Smooth muscle cell (in vitro differentiated cells): ENCODE measurements at regions not wholly inside any gene's neighbourhood (a gene's known extent, or its start where the extent isn't known, plus 50 kb on each side); places are given as distances from the start of the nearest gene placed in this dataset.

Experiments
- DNase-seq: peaks from one replicate; lab custom pipeline; 2025; ENCODE audit not compliant: unreplicated experiment; lab: John Stamatoyannopoulos, UW
- H2AFZ ChIP-seq: fragments of 200-600 bp; sonication (generic); 2 replicates; pipeline ENCODE4 v1.6.0; 2016; ENCODE audit warnings: antibody characterized with exemption, low read depth, mild to moderate bottlenecking
- H3F3A ChIP-seq: fragments of 200-600 bp; sonication (generic); 2 replicates; pipeline ENCODE4 v1.6.0; 2017; ENCODE audit warnings: antibody characterized with exemption, low read depth
- H3K27ac ChIP-seq: fragments of 200-600 bp; sonication (generic); 2 replicates; pipeline ENCODE4 v1.5.1; 2016; ENCODE audit warnings: low read depth, mild to moderate bottlenecking
- H3K27me3 ChIP-seq: fragments of 200-600 bp; sonication (generic); 2 replicates; pipeline ENCODE4 v1.6.1; 2016; ENCODE audit warnings: low read depth, mild to moderate bottlenecking
- H3K36me3 ChIP-seq: fragments of 200-600 bp; sonication (generic); 2 replicates; pipeline ENCODE4 v1.5.1; 2016; ENCODE audit warnings: low read depth
- H3K4me1 ChIP-seq: fragments of 200-600 bp; sonication (generic); 2 replicates; pipeline ENCODE4 v1.5.1; 2016; ENCODE audit warnings: low read depth
- H3K4me2 ChIP-seq: fragments of 200-600 bp; sonication (generic); 2 replicates; pipeline ENCODE4 v1.6.0; 2016; ENCODE audit warnings: mild to moderate bottlenecking
- H3K4me3 ChIP-seq: fragments of 200-600 bp; sonication (generic); 2 replicates; pipeline ENCODE4 v1.5.1; 2016; ENCODE audit warnings: mild to moderate bottlenecking
- H3K79me2 ChIP-seq: fragments of 200-600 bp; sonication (generic); 2 replicates; pipeline ENCODE4 v1.6.0; 2016; ENCODE audit warnings: low read depth, mild to moderate bottlenecking
- H3K9ac ChIP-seq: fragments of 200-600 bp; sonication (generic); 2 replicates; pipeline ENCODE4 v1.6.0; 2016; ENCODE audit warnings: low read depth
- H3K9me3 ChIP-seq: fragments of 200-600 bp; sonication (generic); replicated peaks from 2 replicates; pipeline ENCODE4 v1.5.1; 2016; ENCODE audit warnings: low read depth
- H4K20me1 ChIP-seq: fragments of 200-600 bp; sonication (generic); 2 replicates; pipeline ENCODE4 v1.6.0; 2016; ENCODE audit warnings: low read depth
- CTCF ChIP-seq: fragments of 200-600 bp; sonication (generic); IDR thresholded peaks from 2 replicates; pipeline ENCODE4 v1.5.1; 2017; ENCODE audit warnings: borderline replicate concordance, mild to moderate bottlenecking, antibody characterized with exemption; ENCODE audit not compliant: insufficient read depth, poor library complexity, severe bottlenecking
- WGBS: methylation state at CpG from one replicate; pipeline ENCODE4 v1.1.7; 2016; ENCODE audit warnings: low lambda C conversion rate; 5-methylcytosine and 5-hydroxymethylcytosine counted together

DNA sequence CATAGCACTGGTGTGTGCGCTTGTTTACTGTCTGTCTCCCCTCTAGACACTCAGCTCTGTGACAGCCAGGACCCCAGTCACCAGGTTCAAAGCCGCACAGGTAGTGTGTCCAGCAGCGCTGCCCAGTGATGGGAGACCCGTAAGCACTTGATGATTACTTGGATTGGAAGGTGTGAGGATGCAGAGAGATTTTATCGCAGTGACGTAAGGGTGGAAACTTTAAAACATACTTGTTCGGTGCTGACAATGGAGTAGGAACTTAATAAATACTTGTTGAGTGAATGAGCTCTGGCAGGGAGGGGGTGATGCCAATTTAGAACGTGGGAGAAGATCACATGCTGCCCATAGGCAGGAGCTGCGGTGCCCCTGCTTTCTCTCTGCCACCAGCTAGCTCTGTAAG is 99.2 kb upstream of the PITX1 start:
- no peaks in the 10 kb centered on the region for H3K79me2 ChIP-seq
- no peak overlapping the region for H3K4me2 ChIP-seq
- no peaks in the 10 kb centered on the region for H3K36me3 ChIP-seq
- H3K4me1 ChIP-seq, result no peaks in the 10 kb centered on the region
- no peaks in the 10 kb centered on the region for H4K20me1 ChIP-seq
- H3K9ac ChIP-seq, result no peak overlapping the region
- no peak overlapping the region for H3K4me3 ChIP-seq
- no peak for TF ChIP-seq CTCF
- no peaks in the 10 kb centered on the region for H3K27me3 ChIP-seq
- H3K27ac ChIP-seq, result no peak overlapping the region
- no peaks in the 10 kb centered on the region for H3K9me3 ChIP-seq
- DNase-seq, result no peak
- H3F3A ChIP-seq, result no peaks in the 10 kb centered on the region
- H2AFZ ChIP-seq, result no peak overlapping the region
- 90% methylated on average over 9 of the region's 9 CpGs for WGBS

GRCh38 chr5:135131801-135132680 is 98.0 kb upstream of the PITX1 start:
- Histone ChIP-seq H4K20me1 (no peaks in the 10 kb centered on the region), H3K4me1 (no peaks in the 10 kb centered on the region), H3K27me3 (no peaks in the 10 kb centered on the region), H2AFZ (no peak overlapping the region), H3K36me3 (no peaks in the 10 kb centered on the region), H3K4me3 (no peak overlapping the region), H3K9ac (no peak overlapping the region), H3F3A (no peaks in the 10 kb centered on the region), H3K27ac (no peak overlapping the region), H3K9me3 (no peaks in the 10 kb centered on the region), H3K4me2 (no peak overlapping the region), H3K79me2 (no peaks in the 10 kb centered on the region)
- WGBS, result 91% methylated on average over 12 of the region's 12 CpGs
- no peak for DNase-seq
- no peak for TF ChIP-seq CTCF

DNA sequence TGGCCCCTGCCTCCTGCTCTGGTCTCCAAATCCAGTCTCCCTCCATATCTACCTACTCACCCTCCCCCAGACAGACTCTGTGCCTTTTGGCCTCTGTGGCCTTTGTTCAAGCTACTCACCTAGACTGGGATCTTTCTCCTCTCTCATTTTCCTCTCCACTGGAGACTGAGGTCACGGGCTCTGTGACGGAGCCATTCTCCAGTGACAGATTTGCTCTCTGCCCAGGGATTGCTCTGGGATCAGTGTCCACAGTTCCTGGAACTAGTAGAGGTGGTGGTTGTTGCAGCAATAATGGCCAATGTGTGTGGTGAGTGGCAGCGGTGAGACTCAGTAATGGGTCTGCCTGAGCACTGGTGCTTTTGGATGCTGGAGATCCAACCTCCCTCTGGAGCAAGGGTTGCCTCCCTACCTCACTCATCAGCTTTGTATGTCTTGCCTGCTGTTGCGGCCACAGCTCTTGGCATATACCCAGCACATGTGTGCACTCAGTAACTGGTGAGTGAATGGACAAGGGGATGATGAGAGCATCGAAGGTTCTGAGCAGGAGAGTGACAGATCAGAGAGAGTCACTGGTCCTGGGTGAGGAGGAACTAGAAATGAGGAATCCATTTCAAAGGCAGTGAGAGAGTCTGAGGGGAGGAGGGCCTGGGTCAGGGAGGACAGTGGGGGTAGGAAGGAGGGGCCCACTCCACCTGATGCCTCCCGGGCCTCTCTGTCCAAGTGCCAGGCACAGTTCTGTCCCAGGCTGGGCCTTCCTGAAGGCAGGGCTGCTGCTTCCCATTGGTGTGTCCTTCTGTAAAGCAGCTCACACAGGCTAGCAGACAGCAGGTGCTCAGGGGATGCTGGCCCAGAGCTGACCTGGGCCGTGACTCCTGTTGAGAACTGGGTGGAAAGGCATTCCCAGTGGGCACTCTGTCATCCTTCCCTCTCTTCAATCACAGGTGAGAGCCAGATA is 96.5 kb upstream of the PITX1 start:
- Histone ChIP-seq H3K27ac (no peak overlapping the region), H3K4me2 (no peak overlapping the region), H3F3A (no peaks in the 10 kb centered on the region), H3K9ac (no peak overlapping the region), H3K4me3 (no peak overlapping the region), H3K4me1 (no peaks in the 10 kb centered on the region), H4K20me1 (no peaks in the 10 kb centered on the region), H3K27me3 (no peaks in the 10 kb centered on the region), H3K36me3 (no peaks in the 10 kb centered on the region), H3K79me2 (no peaks in the 10 kb centered on the region), H2AFZ (no peak overlapping the region), H3K9me3 (no peaks in the 10 kb centered on the region)
- TF ChIP-seq CTCF, result no peak
- no peak for DNase-seq
- 94% methylated on average over 7 of the region's 7 CpGs for WGBS
